Gastroesophageal sphincter (tissue), 4 donors: ENCODE measurements at regions not wholly inside any gene's neighbourhood (a gene's known extent, or its start where the extent isn't known, plus 50 kb on each side); places are given as distances from the start of the nearest gene placed in this dataset.
A peak's percentile ranks its signal among the peaks of the same experiment; 100 is the strongest.

ENCODE experiments used
- ATAC-seq: fragments of 150-250 bp; one replicate; pipeline ENCODE4 v1.9.1; 2016; ENCODE audit warnings: mild to moderate bottlenecking, moderate library complexity
- H3K27ac ChIP-seq, 4 donors: fragments of 200-600 bp; sonication (generic) in 3 of 4; 1 replicate in 3 of 4; 2 replicates in 1 of 4; pipeline ENCODE4 v1.5.1; 2016 to 2019
- H3K27me3 ChIP-seq: fragments of 200-600 bp; sonication (generic); one replicate; pipeline ENCODE4 v1.5.1; 2019
- H3K36me3 ChIP-seq, 2 donors: fragments of 200-600 bp; sonication (generic); one replicate each; pipeline ENCODE4 v1.5.1; 2019; ENCODE audit warnings: control low read depth in 1 of 2
- H3K4me1 ChIP-seq, 3 donors: fragments of 200-600 bp; sonication (generic); 1 replicate in 2 of 3; 2 replicates in 1 of 3; pipeline ENCODE4 v1.5.1; 2016 to 2019; ENCODE audit warnings: control low read depth in 2 of 3
- H3K4me3 ChIP-seq, 2 donors: fragments of 200-600 bp; sonication (generic); one replicate each; pipeline ENCODE4 v1.5.1; 2019; ENCODE audit warnings: mild to moderate bottlenecking in 1 of 2, moderate library complexity in 1 of 2
- H3K9me3 ChIP-seq, 3 donors: fragments of 200-600 bp; sonication (generic); one replicate each; pipeline ENCODE4 v1.5.1; 2017 to 2019; ENCODE audit warnings: control low read depth in 2 of 3
- EP300 ChIP-seq: sonication (generic); formaldehyde crosslinking; IDR thresholded peaks from one replicate; pipeline ENCODE4 v1.6.1; 2017; ENCODE audit warnings: antibody characterized with exemption, mild to moderate bottlenecking
- POLR2A ChIP-seq, 2 donors: fragments of 450-650 bp; IDR thresholded peaks; one replicate each; pipeline ENCODE4 v1.6.1; 2017; ENCODE audit warnings: antibody characterized with exemption in 2 of 2, mild to moderate bottlenecking in 2 of 2, moderate library complexity in 1 of 2
- POLR2AphosphoS5 ChIP-seq: sonication (generic); formaldehyde crosslinking; IDR thresholded peaks from one replicate; pipeline ENCODE4 v1.6.1; 2017; ENCODE audit warnings: antibody characterized with exemption
- WGBS, 2 donors: methylation state at CpG; one replicate each; pipeline ENCODE4 v1.1.5; 2018; ENCODE audit warnings: low coverage in 1 of 2; 5-methylcytosine and 5-hydroxymethylcytosine counted together
- TF ChIP-seq, protein P1 (sequence below), 4 experiments: fragments of 200-600 bp in 2 of 4; fragments of 450-650 bp in 2 of 4; sonication (generic) in 1 of 4; IDR thresholded peaks; one replicate each; pipeline ENCODE4 v1.5.1; 2017 to 2019; ENCODE audit warnings: antibody characterized with exemption in 4 of 4, mild to moderate bottlenecking in 2 of 4, moderate library complexity in 2 of 4

- H3K9me3 ChIP-seq, result no peaks in the 10 kb centered on the region
- peaks cover 20 to 100% (median 82%) of the 10 kb centered on the region in 3 donors for H3K4me1 ChIP-seq
- no peak for ATAC-seq
- no peak overlapping the region for H3K4me3 ChIP-seq
- no peak for TF ChIP-seq POLR2A (IDR thresholded peaks at IDR 0.05)
- TF ChIP-seq EP300, result no peak
- TF ChIP-seq, protein P1, sequence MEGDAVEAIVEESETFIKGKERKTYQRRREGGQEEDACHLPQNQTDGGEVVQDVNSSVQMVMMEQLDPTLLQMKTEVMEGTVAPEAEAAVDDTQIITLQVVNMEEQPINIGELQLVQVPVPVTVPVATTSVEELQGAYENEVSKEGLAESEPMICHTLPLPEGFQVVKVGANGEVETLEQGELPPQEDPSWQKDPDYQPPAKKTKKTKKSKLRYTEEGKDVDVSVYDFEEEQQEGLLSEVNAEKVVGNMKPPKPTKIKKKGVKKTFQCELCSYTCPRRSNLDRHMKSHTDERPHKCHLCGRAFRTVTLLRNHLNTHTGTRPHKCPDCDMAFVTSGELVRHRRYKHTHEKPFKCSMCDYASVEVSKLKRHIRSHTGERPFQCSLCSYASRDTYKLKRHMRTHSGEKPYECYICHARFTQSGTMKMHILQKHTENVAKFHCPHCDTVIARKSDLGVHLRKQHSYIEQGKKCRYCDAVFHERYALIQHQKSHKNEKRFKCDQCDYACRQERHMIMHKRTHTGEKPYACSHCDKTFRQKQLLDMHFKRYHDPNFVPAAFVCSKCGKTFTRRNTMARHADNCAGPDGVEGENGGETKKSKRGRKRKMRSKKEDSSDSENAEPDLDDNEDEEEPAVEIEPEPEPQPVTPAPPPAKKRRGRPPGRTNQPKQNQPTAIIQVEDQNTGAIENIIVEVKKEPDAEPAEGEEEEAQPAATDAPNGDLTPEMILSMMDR (IDR thresholded peaks at IDR 0.05), result no peak
- TF ChIP-seq POLR2AphosphoS5, result no peak
- WGBS, 2 donors, result 49 to 70% methylated on average over 6 of the region's 16 CpGs
- peak overlapping the region in 3 of 4 donors; percentile 37 to 69 (median 41) for H3K27ac ChIP-seq
- peaks cover 0 to 4% of the 10 kb centered on the region in 2 donors for H3K36me3 ChIP-seq
- no peaks in the 10 kb centered on the region for H3K27me3 ChIP-seq
These were observed 256.3 kb upstream of the KLF14 start for GRCh38 chr7:130990178-130990832.

- no peaks in the 10 kb centered on the region for H3K9me3 ChIP-seq
- no peaks in the 10 kb centered on the region for H3K36me3 ChIP-seq
- TF ChIP-seq POLR2A (IDR thresholded peaks at IDR 0.05) (no peak), POLR2AphosphoS5 (no peak), EP300 (no peak)
- TF ChIP-seq, protein P1 (IDR thresholded peaks at IDR 0.05), result no peak
- peak overlapping the region; percentile 57 to 85 (median 80) for H3K27ac ChIP-seq
- no peak for ATAC-seq
- peaks cover 16 to 100% (median 75%) of the 10 kb centered on the region in 3 donors for H3K4me1 ChIP-seq
- WGBS, 2 donors, result 79 to 81% methylated on average over 4 to 5 of the region's 11 CpGs
- peak overlapping the region in 1 of 2 donors; percentile 20 for H3K4me3 ChIP-seq
- H3K27me3 ChIP-seq, result no peaks in the 10 kb centered on the region
These were observed 259.8 kb upstream of the KLF14 start for GRCh38 chr7:130993671-130994365.

GRCh38 chr7:130994378-130995115, 260.5 kb upstream of the KLF14 start:
- no peaks in the 10 kb centered on the region for H3K36me3 ChIP-seq
- peak overlapping the region; percentile 57 to 85 (median 80) for H3K27ac ChIP-seq
- WGBS, 2 donors, result 19 to 40% methylated on average over 9 to 10 of the region's 13 CpGs
- peak; percentile 92 for TF ChIP-seq POLR2AphosphoS5
- TF ChIP-seq POLR2A (IDR thresholded peaks at IDR 0.05), result no peak
- H3K4me1 ChIP-seq, result peaks cover 16 to 100% (median 79%) of the 10 kb centered on the region in 3 donors
- no peaks in the 10 kb centered on the region for H3K27me3 ChIP-seq
- no peaks in the 10 kb centered on the region for H3K9me3 ChIP-seq
- ATAC-seq, result peak; percentile 86
- H3K4me3 ChIP-seq, result peak overlapping the region in 1 of 2 donors; percentile 20

GRCh38 chr7:130995252-130996081, 261.5 kb upstream of the KLF14 start:
- H3K27me3 ChIP-seq, result no peaks in the 10 kb centered on the region
- peaks cover 16 to 100% (median 71%) of the 10 kb centered on the region in 3 donors for H3K4me1 ChIP-seq
- WGBS, 2 donors, result 44 to 48% methylated on average over 10 of the region's 10 CpGs
- H3K4me3 ChIP-seq, result no peak overlapping the region
- no peaks in the 10 kb centered on the region for H3K9me3 ChIP-seq
- H3K36me3 ChIP-seq, result no peaks in the 10 kb centered on the region
- H3K27ac ChIP-seq, result peak overlapping the region; percentile 16 to 85 (median 80)
- TF ChIP-seq, protein P1 (IDR thresholded peaks at IDR 0.05), result no peak
- no peak for TF ChIP-seq EP300
- no peak for ATAC-seq
